ENCODE measurements at regions not wholly inside any gene's neighbourhood (a gene's known extent, or its start where the extent isn't known, plus 50 kb on each side); places are given as distances from the start of the nearest gene placed in this dataset.

GRCh38 chr3:177604181-177604580 is 406.9 kb upstream of the TBL1XR1 start:
- DNase-seq (ENCODE audit: low spot score in 2 of 2): no peak
- intact Hi-C loops (cut with DNase I): no loop called here
- no peaks in the 10 kb centered on the region for H3K27me3 ChIP-seq
- H3K9me3 ChIP-seq: no peaks in the 10 kb centered on the region
- H3K27ac ChIP-seq: no peak overlapping the region
- no peak for TF ChIP-seq CTCF (IDR thresholded peaks at IDR 0.05)
- H3K4me3 ChIP-seq: no peak overlapping the region
- peaks cover 0 to 8% of the 10 kb centered on the region in 2 donors for H3K4me1 ChIP-seq
- H3K36me3 ChIP-seq: no peaks in the 10 kb centered on the region

GRCh38 chr3:177606891-177607290 is 409.6 kb upstream of the TBL1XR1 start:
- TF ChIP-seq CTCF (IDR thresholded peaks at IDR 0.05): no peak
- no peaks in the 10 kb centered on the region for H3K27me3 ChIP-seq
- intact Hi-C loops (cut with DNase I): no loop called here
- no peaks in the 10 kb centered on the region for H3K36me3 ChIP-seq
- H3K4me3 ChIP-seq: no peak overlapping the region
- no peak for DNase-seq (ENCODE audit: low spot score in 2 of 2)
- H3K4me1 ChIP-seq: peaks cover 0 to 14% of the 10 kb centered on the region in 2 donors
- no peak overlapping the region for H3K27ac ChIP-seq
- H3K9me3 ChIP-seq: no peaks in the 10 kb centered on the region

GRCh38 chr3:177607589-177607988 is 410.3 kb upstream of the TBL1XR1 start:
- no peaks in the 10 kb centered on the region for H3K9me3 ChIP-seq
- H3K4me1 ChIP-seq: peaks cover 0 to 13% of the 10 kb centered on the region in 2 donors
- no peak overlapping the region for H3K4me3 ChIP-seq
- DNase-seq (ENCODE audit: low spot score in 2 of 2): no peak
- no peaks in the 10 kb centered on the region for H3K27me3 ChIP-seq
- no peak overlapping the region for H3K27ac ChIP-seq
- intact Hi-C loops (cut with DNase I): no loop called here
- no peak for TF ChIP-seq CTCF (IDR thresholded peaks at IDR 0.05)
- no peaks in the 10 kb centered on the region for H3K36me3 ChIP-seq

- no peak overlapping the region for H3K27ac ChIP-seq
- intact Hi-C loops (cut with DNase I): no loop called here
- no peak for TF ChIP-seq CTCF (IDR thresholded peaks at IDR 0.05)
- no peak overlapping the region for H3K4me3 ChIP-seq
- peaks cover 0 to 12% of the 10 kb centered on the region in 2 donors for H3K4me1 ChIP-seq
- no peaks in the 10 kb centered on the region for H3K36me3 ChIP-seq
- H3K9me3 ChIP-seq: no peaks in the 10 kb centered on the region
- H3K27me3 ChIP-seq: no peaks in the 10 kb centered on the region
- DNase-seq (ENCODE audit: low spot score in 2 of 2): no peak
Measured at GRCh38 chr3:177608443-177608842, 411.2 kb upstream of the TBL1XR1 start.

GRCh38 chr3:177609613-177610012 is 412.3 kb upstream of the TBL1XR1 start:
- Histone ChIP-seq H3K27ac (no peak overlapping the region), H3K36me3 (no peaks in the 10 kb centered on the region), H3K4me3 (no peak overlapping the region), H3K27me3 (no peaks in the 10 kb centered on the region), H3K9me3 (no peaks in the 10 kb centered on the region), H3K4me1 (peaks cover 0 to 12% of the 10 kb centered on the region in 2 donors)
- TF ChIP-seq CTCF (IDR thresholded peaks at IDR 0.05): no peak
- intact Hi-C loops (cut with DNase I): no loop called here
- DNase-seq (ENCODE audit: low spot score in 2 of 2): no peak

- H3K4me3 ChIP-seq: no peak overlapping the region
- H3K36me3 ChIP-seq: no peaks in the 10 kb centered on the region
- no peak for DNase-seq (ENCODE audit: low spot score in 2 of 2)
- no peak for TF ChIP-seq CTCF (IDR thresholded peaks at IDR 0.05)
- no peaks in the 10 kb centered on the region for H3K9me3 ChIP-seq
- H3K27me3 ChIP-seq: no peaks in the 10 kb centered on the region
- no peak overlapping the region for H3K27ac ChIP-seq
- intact Hi-C loops (cut with DNase I): no loop called here
- peaks cover 0 to 12% of the 10 kb centered on the region in 2 donors for H3K4me1 ChIP-seq
Measured at GRCh38 chr3:177610262-177610661, 413.0 kb upstream of the TBL1XR1 start.

Data from ascending aorta (tissue), 2 donors.